ENCODE measurements at regions not wholly inside any gene's neighbourhood (a gene's known extent, or its start where the extent isn't known, plus 50 kb on each side); places are given as distances from the start of the nearest gene placed in this dataset.

DNA sequence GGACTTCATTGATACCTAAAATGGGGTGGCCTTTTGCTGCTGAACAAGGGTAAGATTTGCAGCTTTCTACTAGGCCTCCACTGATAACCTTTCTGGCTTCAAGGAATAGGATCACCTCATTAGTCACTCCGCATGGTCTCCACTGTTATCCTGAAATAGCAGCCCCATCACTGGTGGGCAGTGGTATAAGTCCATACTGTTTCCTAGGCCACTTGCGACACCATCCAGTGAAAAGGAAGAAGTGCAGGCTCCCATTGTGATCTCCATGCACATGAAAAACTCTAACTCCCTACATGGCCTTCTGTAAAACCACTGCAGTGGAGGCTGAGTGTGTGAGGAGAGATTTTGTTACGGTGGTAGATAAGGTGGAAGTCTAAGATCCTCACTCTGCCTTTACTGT lies 1455.9 kb downstream of the SI start:
- ATAC-seq (no peak), DNase-seq (no peak)
- H3K27me3 ChIP-seq (ENCODE audit: low read depth), result no peaks in the 10 kb centered on the region
- intact Hi-C loops (cut with DNase I), result no loop called here
- H3K9me3 ChIP-seq, result no peaks in the 10 kb centered on the region
- H3K36me3 ChIP-seq, result no peaks in the 10 kb centered on the region
- H3K4me3 ChIP-seq, result no peak overlapping the region
- TF ChIP-seq, protein P1, sequence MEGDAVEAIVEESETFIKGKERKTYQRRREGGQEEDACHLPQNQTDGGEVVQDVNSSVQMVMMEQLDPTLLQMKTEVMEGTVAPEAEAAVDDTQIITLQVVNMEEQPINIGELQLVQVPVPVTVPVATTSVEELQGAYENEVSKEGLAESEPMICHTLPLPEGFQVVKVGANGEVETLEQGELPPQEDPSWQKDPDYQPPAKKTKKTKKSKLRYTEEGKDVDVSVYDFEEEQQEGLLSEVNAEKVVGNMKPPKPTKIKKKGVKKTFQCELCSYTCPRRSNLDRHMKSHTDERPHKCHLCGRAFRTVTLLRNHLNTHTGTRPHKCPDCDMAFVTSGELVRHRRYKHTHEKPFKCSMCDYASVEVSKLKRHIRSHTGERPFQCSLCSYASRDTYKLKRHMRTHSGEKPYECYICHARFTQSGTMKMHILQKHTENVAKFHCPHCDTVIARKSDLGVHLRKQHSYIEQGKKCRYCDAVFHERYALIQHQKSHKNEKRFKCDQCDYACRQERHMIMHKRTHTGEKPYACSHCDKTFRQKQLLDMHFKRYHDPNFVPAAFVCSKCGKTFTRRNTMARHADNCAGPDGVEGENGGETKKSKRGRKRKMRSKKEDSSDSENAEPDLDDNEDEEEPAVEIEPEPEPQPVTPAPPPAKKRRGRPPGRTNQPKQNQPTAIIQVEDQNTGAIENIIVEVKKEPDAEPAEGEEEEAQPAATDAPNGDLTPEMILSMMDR (IDR thresholded peaks at IDR 0.05), result no peak
- H3K27ac ChIP-seq, result no peak overlapping the region
- H3K4me1 ChIP-seq, result no peaks in the 10 kb centered on the region

GRCh38 chr3:163614886-163615285 lies 1463.4 kb downstream of the SI start:
- TF ChIP-seq, protein P1 (IDR thresholded peaks at IDR 0.05), result no peak
- Histone ChIP-seq H3K9me3 (no peaks in the 10 kb centered on the region), H3K4me3 (no peak overlapping the region), H3K36me3 (no peaks in the 10 kb centered on the region), H3K4me1 (no peaks in the 10 kb centered on the region), H3K27ac (no peak overlapping the region), H3K27me3 (ENCODE audit: low read depth) (no peaks in the 10 kb centered on the region)
- ATAC-seq (no peak), DNase-seq (no peak)
- intact Hi-C loops (cut with DNase I), result no loop called here

- intact Hi-C loops (cut with DNase I), result no loop called here
- H3K9me3 ChIP-seq, result no peaks in the 10 kb centered on the region
- H3K4me1 ChIP-seq, result no peaks in the 10 kb centered on the region
- H3K36me3 ChIP-seq, result no peaks in the 10 kb centered on the region
- TF ChIP-seq, protein P1 (IDR thresholded peaks at IDR 0.05), result no peak
- H3K4me3 ChIP-seq, result no peak overlapping the region
- no peak for DNase-seq
- no peaks in the 10 kb centered on the region for H3K27me3 ChIP-seq (ENCODE audit: low read depth)
- no peak for ATAC-seq
- no peak overlapping the region for H3K27ac ChIP-seq
Measured at GRCh38 chr3:163605915-163606314, 1472.4 kb downstream of the SI start.

DNA sequence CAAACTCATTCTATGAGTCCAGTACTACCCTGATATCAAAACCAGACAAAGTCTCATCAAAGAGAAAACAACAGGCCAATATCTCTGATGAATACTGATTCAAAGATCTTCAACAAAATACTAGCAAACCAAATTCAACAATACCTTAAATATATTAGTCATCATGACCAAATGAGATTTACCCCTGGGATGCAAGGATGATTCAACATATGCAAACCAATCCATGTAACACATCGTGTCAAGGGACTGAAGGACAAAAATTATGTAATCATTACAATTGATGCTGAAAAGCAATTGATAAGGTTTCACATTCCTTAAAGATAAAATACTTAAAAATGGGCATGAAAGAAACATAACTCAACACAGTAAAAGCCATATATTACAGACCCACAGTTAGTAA lies 1476.9 kb downstream of the SI start:
- DNase-seq (no peak), ATAC-seq (no peak)
- H3K36me3 ChIP-seq, result no peaks in the 10 kb centered on the region
- H3K4me1 ChIP-seq, result no peaks in the 10 kb centered on the region
- intact Hi-C loops (cut with DNase I), result no loop called here
- H3K9me3 ChIP-seq, result no peaks in the 10 kb centered on the region
- H3K27ac ChIP-seq, result no peak overlapping the region
- H3K4me3 ChIP-seq, result no peak overlapping the region
- no peaks in the 10 kb centered on the region for H3K27me3 ChIP-seq (ENCODE audit: low read depth)
- TF ChIP-seq, protein P1 (IDR thresholded peaks at IDR 0.05), result no peak

GRCh38 chr3:163587342-163587741 lies 1491.0 kb downstream of the SI start:
- intact Hi-C loops (cut with DNase I), result no loop called here
- TF ChIP-seq, protein P1 (IDR thresholded peaks at IDR 0.05), result no peak

GRCh38 chr3:163582967-163583366 lies 1495.3 kb downstream of the SI start:
- Histone ChIP-seq H3K36me3 (no peaks in the 10 kb centered on the region), H3K4me3 (no peak overlapping the region), H3K27ac (no peak overlapping the region), H3K27me3 (ENCODE audit: low read depth) (no peaks in the 10 kb centered on the region), H3K9me3 (peaks cover 2% of the 10 kb centered on the region), H3K4me1 (no peaks in the 10 kb centered on the region)
- ATAC-seq (no peak), DNase-seq (no peak)
- intact Hi-C loops (cut with DNase I), result no loop called here
- TF ChIP-seq, protein P1 (IDR thresholded peaks at IDR 0.05), result no peak

More at GRCh38 chr3:163587342-163587741, 1491.0 kb downstream of the SI start:
- ATAC-seq, result no peak
- Histone ChIP-seq H3K27me3 (ENCODE audit: low read depth) (no peaks in the 10 kb centered on the region), H3K27ac (no peak overlapping the region), H3K4me3 (no peak overlapping the region), H3K36me3 (no peaks in the 10 kb centered on the region), H3K9me3 (peaks cover 2% of the 10 kb centered on the region), H3K4me1 (no peaks in the 10 kb centered on the region)
- no peak for DNase-seq

All from lower lobe of right lung (tissue), 2 donors.